MCF 10A (cell line): ENCODE measurements at regions not wholly inside any gene's neighbourhood (a gene's known extent, or its start where the extent isn't known, plus 50 kb on each side); places are given as distances from the start of the nearest gene placed in this dataset.

Experiments
- BruUV-seq: library from RNA; stranded (reverse); fragments of 400-500 nt; replicated peaks from 2 replicates; lab custom pipeline; 2021; lab: Mats Ljungman, UMichigan
- CTCF ChIA-PET: fragments of 300-600 bp; sonication (Branson Sonifier 250); formaldehyde crosslinking; extraction: SDS; loops from one replicate; lab custom pipeline; 2021; ENCODE audit warnings: antibody characterized with exemption, inconsistent platforms; lab: Yijun Ruan, JAX
- POLR2A ChIA-PET: fragments of 300-600, 350-650 bp; sonication (Branson Sonifier 250); formaldehyde crosslinking; extraction: SDS; loops from one replicate; lab custom pipeline; 2020; ENCODE audit warnings: antibody characterized with exemption, inconsistent platforms; lab: Yijun Ruan, JAX
- DNase-seq: peaks from one replicate; pipeline ENCODE4 v3.0.0-alpha.2; 2018; ENCODE audit not compliant: unreplicated experiment
- H3K27ac Mint-ChIP-seq: one replicate; pipeline ENCODE4 v1.8.0; 2022; ENCODE audit warnings: mild to moderate bottlenecking, low read depth, mixed read lengths; ENCODE audit not compliant: unreplicated experiment
- H3K27me3 Mint-ChIP-seq: one replicate; pipeline ENCODE4 v1.8.0; 2022; ENCODE audit warnings: mixed read lengths; ENCODE audit not compliant: insufficient read depth, unreplicated experiment
- H3K36me3 Mint-ChIP-seq: one replicate; pipeline ENCODE4 v1.8.0; 2022; ENCODE audit warnings: mild to moderate bottlenecking, moderate library complexity, mixed read lengths; ENCODE audit not compliant: insufficient read depth, unreplicated experiment
- H3K4me1 Mint-ChIP-seq: one replicate; pipeline ENCODE4 v1.8.0; 2022; ENCODE audit warnings: mixed read lengths; ENCODE audit not compliant: insufficient read depth, unreplicated experiment
- H3K4me3 Mint-ChIP-seq: one replicate; pipeline ENCODE4 v1.8.0; 2022; ENCODE audit warnings: mild to moderate bottlenecking, moderate library complexity, mixed read lengths; ENCODE audit not compliant: unreplicated experiment
- H3K9me3 Mint-ChIP-seq: one replicate; pipeline ENCODE4 v1.8.0; 2022; ENCODE audit warnings: mixed read lengths; ENCODE audit not compliant: unreplicated experiment
- intact Hi-C: fragments of 100-400 bp; cut with micrococcal nuclease; formaldehyde crosslinking; loops from 2 replicates; pipeline ENCODE4 v1.14.1; 2022
- TF ChIP-seq, protein P1 (sequence below): fragments of 200-600 bp; IDR thresholded peaks from one replicate; pipeline ENCODE4 v1.8.0; 2022; ENCODE audit warnings: antibody characterized with exemption, mild to moderate bottlenecking; ENCODE audit not compliant: unreplicated experiment

DNA sequence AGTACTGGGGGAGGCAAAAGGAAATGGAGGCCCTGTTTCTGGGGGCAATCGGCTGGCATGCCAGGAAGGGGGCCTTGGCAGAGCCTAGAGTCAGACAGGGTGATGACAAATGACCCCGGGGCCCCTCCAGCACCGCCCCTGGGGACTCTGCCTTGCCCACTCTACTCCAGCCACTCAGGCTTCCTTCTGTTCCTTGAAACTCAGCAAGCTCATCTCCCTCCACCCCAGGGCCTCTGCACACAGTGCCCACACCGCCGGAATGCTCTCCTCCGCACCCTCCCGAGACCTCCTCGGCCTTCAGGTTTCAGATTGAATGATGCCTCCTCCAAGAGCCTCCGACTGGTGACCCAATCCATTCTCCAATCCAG is 122.5 kb upstream of the ZBTB40 start:
- Mint-ChIP-seq H3K27me3 (peaks cover 14% of the 10 kb centered on the region), H3K27ac (no peak overlapping the region), H3K4me1 (no peaks in the 10 kb centered on the region), H3K4me3 (no peak overlapping the region), H3K9me3 (peaks cover 8% of the 10 kb centered on the region), H3K36me3 (no peaks in the 10 kb centered on the region)
- ChIA-PET POLR2A (no interaction called here), CTCF (no interaction called here)
- no TSS peak for BruUV-seq
- intact Hi-C loops: no loop called here
- no peak for DNase-seq
- TF ChIP-seq, protein P1, sequence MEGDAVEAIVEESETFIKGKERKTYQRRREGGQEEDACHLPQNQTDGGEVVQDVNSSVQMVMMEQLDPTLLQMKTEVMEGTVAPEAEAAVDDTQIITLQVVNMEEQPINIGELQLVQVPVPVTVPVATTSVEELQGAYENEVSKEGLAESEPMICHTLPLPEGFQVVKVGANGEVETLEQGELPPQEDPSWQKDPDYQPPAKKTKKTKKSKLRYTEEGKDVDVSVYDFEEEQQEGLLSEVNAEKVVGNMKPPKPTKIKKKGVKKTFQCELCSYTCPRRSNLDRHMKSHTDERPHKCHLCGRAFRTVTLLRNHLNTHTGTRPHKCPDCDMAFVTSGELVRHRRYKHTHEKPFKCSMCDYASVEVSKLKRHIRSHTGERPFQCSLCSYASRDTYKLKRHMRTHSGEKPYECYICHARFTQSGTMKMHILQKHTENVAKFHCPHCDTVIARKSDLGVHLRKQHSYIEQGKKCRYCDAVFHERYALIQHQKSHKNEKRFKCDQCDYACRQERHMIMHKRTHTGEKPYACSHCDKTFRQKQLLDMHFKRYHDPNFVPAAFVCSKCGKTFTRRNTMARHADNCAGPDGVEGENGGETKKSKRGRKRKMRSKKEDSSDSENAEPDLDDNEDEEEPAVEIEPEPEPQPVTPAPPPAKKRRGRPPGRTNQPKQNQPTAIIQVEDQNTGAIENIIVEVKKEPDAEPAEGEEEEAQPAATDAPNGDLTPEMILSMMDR: no peak

DNA sequence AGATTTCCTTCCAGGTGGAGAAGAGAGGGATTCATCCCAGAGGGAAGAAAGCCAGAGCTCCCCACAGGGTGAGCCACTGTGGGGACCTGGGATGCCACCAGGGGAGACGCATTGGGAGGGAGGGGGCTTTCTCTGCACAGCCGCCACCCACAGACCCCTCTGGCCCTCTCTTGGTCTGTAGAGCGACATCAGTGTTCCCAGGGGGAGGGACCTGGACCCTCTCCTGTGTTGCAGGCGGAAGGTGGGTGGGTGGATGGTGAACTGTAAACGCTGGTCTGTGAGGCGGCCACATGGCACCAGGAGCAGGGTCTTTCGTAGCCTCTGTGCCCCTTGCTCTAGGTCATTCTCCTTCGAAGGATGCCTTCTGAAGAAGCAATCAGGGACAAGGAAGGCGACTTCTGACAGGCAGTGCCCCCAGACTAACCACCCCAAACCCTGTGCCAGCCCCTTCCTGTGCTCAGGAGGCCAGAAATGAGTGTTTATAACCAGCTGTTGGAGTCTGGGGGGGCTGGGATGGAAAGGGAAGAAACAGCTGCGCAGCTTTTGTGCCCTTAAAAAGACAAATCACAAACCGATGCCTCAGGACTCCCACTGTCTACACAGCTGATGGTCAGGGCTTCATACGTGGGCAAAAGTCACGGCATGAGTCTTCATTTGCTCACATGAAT is 121.4 kb upstream of the ZBTB40 start:
- intact Hi-C loops: no loop called here
- no peak overlapping the region for H3K4me3 Mint-ChIP-seq
- peaks cover 16% of the 10 kb centered on the region for H3K27me3 Mint-ChIP-seq
- ChIA-PET CTCF (interaction anchor here (0.6 kb wide), 1 partner anchor 40 kb away, joined by 7 read pairs; no protein-coding TSS in a partner anchor), POLR2A (no interaction called here)
- no peaks in the 10 kb centered on the region for H3K36me3 Mint-ChIP-seq
- no TSS peak for BruUV-seq
- TF ChIP-seq, protein P1: no peak
- no peaks in the 10 kb centered on the region for H3K4me1 Mint-ChIP-seq
- no peak for DNase-seq
- no peak overlapping the region for H3K27ac Mint-ChIP-seq
- peaks cover 8% of the 10 kb centered on the region for H3K9me3 Mint-ChIP-seq

- Mint-ChIP-seq H3K9me3 (peaks cover 8% of the 10 kb centered on the region), H3K36me3 (no peaks in the 10 kb centered on the region), H3K27ac (no peak overlapping the region), H3K4me1 (no peaks in the 10 kb centered on the region), H3K27me3 (peaks cover 16% of the 10 kb centered on the region), H3K4me3 (no peak overlapping the region)
- CTCF ChIA-PET: interaction anchor here (0.6 kb wide), 1 partner anchor 39 kb away, joined by 7 read pairs; no protein-coding TSS in a partner anchor
- TF ChIP-seq, protein P1: no peak
- intact Hi-C loops: no loop called here
- POLR2A ChIA-PET: no interaction called here
- BruUV-seq: no TSS peak
- no peak for DNase-seq
Measured at GRCh38 chr1:22330760-22331119, 120.9 kb upstream of the ZBTB40 start.

GRCh38 chr1:22331618-22332423 is 119.8 kb upstream of the ZBTB40 start:
- intact Hi-C loops: no loop called here
- no peak for DNase-seq
- Mint-ChIP-seq H3K36me3 (no peaks in the 10 kb centered on the region), H3K9me3 (peaks cover 8% of the 10 kb centered on the region), H3K4me3 (no peak overlapping the region), H3K4me1 (no peaks in the 10 kb centered on the region), H3K27me3 (peaks cover 16% of the 10 kb centered on the region), H3K27ac (no peak overlapping the region)
- ChIA-PET CTCF (interaction anchor here (0.7 kb wide), 1 partner anchor 190 kb away, joined by 5 read pairs; no protein-coding TSS in a partner anchor), POLR2A (no interaction called here)
- no TSS peak for BruUV-seq
- TF ChIP-seq, protein P1: no peak
